ENCODE measurements at regions not wholly inside any gene's neighbourhood (a gene's known extent, or its start where the extent isn't known, plus 50 kb on each side); places are given as distances from the start of the nearest gene placed in this dataset.

DNA sequence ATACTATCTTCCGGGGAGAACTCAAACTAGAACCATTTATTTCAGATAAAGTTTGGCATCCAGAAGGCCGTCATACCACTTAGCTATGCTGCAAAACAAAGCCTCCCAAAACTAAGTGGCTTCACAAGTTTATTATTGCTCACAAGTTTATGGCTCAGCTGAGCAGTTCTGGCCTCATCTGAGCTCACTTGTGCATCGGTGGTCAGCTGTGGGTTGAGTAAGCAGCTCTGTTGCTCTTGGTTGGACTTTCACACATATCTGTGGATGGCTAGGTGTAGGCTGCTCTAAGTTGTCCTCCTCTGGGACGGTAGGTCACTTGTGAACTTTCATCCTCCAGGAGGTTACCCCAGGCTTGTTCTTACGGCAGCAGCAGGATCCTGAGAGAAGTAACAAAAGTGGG, 162.7 kb downstream of the BTG1 start:
- Histone ChIP-seq H3K27me3 (ENCODE audit: low read length) (no peaks in the 10 kb centered on the region), H3K9me3 (ENCODE audit: low read length) (no peaks in the 10 kb centered on the region), H3K4me2 (ENCODE audit: low read length) (no peak overlapping the region), H3F3A (ENCODE audit: low read length, unreplicated experiment) (no peaks in the 10 kb centered on the region), H3K4me1 (ENCODE audit: insufficient read depth, low read length) (peaks cover 27% of the 10 kb centered on the region), H3K9ac (ENCODE audit: low read length) (no peak overlapping the region), H3K79me2 (ENCODE audit: low read length) (no peaks in the 10 kb centered on the region), H2AFZ (ENCODE audit: low read length) (no peak overlapping the region), H3K36me3 (ENCODE audit: low read depth, low read length) (no peaks in the 10 kb centered on the region), H3K27ac (ENCODE audit: low read length) (no peak overlapping the region), H3K9me2 (replicated peaks; ENCODE audit: low read length) (no peaks in the 10 kb centered on the region), H3K4me3 (ENCODE audit: low read length) (no peak overlapping the region), H4K20me1 (ENCODE audit: low read length) (no peaks in the 10 kb centered on the region)
- BruUV-seq (replicated peaks) = no TSS peak
- ATAC-seq (no peak), DNase-seq (no peak)
- intact Hi-C loops (cut with micrococcal nuclease) = no loop called here
- no peak for TF ChIP-seq EZH2 (IDR thresholded peaks at IDR 0.05; ENCODE audit: low read length, unreplicated experiment)
- TF ChIP-seq EZH2phosphoT487 (IDR thresholded peaks at IDR 0.05; ENCODE audit: borderline replicate concordance, low read length) = no peak
- TF ChIP-seq, protein P1, sequence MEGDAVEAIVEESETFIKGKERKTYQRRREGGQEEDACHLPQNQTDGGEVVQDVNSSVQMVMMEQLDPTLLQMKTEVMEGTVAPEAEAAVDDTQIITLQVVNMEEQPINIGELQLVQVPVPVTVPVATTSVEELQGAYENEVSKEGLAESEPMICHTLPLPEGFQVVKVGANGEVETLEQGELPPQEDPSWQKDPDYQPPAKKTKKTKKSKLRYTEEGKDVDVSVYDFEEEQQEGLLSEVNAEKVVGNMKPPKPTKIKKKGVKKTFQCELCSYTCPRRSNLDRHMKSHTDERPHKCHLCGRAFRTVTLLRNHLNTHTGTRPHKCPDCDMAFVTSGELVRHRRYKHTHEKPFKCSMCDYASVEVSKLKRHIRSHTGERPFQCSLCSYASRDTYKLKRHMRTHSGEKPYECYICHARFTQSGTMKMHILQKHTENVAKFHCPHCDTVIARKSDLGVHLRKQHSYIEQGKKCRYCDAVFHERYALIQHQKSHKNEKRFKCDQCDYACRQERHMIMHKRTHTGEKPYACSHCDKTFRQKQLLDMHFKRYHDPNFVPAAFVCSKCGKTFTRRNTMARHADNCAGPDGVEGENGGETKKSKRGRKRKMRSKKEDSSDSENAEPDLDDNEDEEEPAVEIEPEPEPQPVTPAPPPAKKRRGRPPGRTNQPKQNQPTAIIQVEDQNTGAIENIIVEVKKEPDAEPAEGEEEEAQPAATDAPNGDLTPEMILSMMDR (conservative IDR thresholded peaks at IDR 0.05; ENCODE audit: low read depth, low read length) = no peak
- CTCF ChIA-PET = no interaction called here
- POLR2A ChIA-PET (ENCODE audit: unreplicated experiment) = no interaction called here

DNA sequence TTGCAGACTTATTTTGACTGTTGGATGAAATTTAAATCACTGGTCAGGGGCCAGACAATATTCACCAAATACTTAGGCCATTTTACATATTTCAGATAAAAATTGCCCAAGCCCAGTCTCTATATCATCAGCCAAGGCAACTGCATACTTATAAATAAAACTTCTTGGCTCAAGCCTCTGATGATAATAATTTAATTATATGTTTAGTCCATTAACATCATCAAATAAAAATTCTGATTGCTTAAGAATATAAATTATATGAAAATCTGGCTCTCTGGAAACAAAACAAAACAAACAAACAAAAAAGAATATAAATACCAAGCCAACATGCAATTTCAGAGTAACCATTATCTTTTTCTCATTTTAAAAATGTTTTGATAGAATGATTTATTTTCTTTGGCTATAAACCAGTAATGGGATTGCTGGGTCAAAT, 165.2 kb downstream of the BTG1 start:
- Histone ChIP-seq H3F3A (ENCODE audit: low read length, unreplicated experiment) (no peaks in the 10 kb centered on the region), H3K27me3 (ENCODE audit: low read length) (no peaks in the 10 kb centered on the region), H3K79me2 (ENCODE audit: low read length) (no peaks in the 10 kb centered on the region), H3K9me3 (ENCODE audit: low read length) (no peaks in the 10 kb centered on the region), H3K36me3 (ENCODE audit: low read depth, low read length) (no peaks in the 10 kb centered on the region), H3K9me2 (replicated peaks; ENCODE audit: low read length) (no peaks in the 10 kb centered on the region), H3K4me2 (ENCODE audit: low read length) (no peak overlapping the region), H3K4me1 (ENCODE audit: insufficient read depth, low read length) (peaks cover 12% of the 10 kb centered on the region), H2AFZ (ENCODE audit: low read length) (no peak overlapping the region), H3K9ac (ENCODE audit: low read length) (no peak overlapping the region), H3K27ac (ENCODE audit: low read length) (no peak overlapping the region), H4K20me1 (ENCODE audit: low read length) (no peaks in the 10 kb centered on the region), H3K4me3 (ENCODE audit: low read length) (no peak overlapping the region)
- POLR2A ChIA-PET (ENCODE audit: unreplicated experiment) = no interaction called here
- intact Hi-C loops (cut with micrococcal nuclease) = no loop called here
- TF ChIP-seq EZH2phosphoT487 (IDR thresholded peaks at IDR 0.05; ENCODE audit: borderline replicate concordance, low read length) (no peak), EZH2 (IDR thresholded peaks at IDR 0.05; ENCODE audit: low read length, unreplicated experiment) (no peak)
- TF ChIP-seq, protein P1 (conservative IDR thresholded peaks at IDR 0.05; ENCODE audit: low read depth, low read length) = no peak
- no TSS peak for BruUV-seq (replicated peaks)
- CTCF ChIA-PET = no interaction called here
- DNase-seq (no peak), ATAC-seq (no peak)

DNA sequence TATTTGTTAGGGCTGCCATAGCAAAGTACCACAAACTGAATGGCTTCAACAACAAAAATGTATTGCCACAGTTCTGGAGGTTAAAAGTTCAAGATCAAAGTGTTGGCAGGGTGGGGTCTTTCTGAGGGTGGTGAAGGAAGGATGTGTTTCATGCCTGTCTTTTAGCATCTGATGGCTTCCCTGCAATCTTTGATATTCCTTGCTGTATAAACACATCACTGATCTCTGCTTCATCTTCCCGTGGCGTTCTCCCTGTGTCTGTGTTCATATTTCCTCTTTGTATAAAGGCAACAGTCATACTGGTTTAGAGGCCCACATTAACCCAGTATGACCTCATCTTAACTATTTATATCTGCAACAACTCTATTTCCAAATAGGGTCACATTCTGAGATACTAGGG, 167.5 kb downstream of the BTG1 start:
- Histone ChIP-seq H3K79me2 (ENCODE audit: low read length) (no peaks in the 10 kb centered on the region), H3K9me3 (ENCODE audit: low read length) (no peaks in the 10 kb centered on the region), H3K4me2 (ENCODE audit: low read length) (no peak overlapping the region), H2AFZ (ENCODE audit: low read length) (no peak overlapping the region), H3F3A (ENCODE audit: low read length, unreplicated experiment) (no peaks in the 10 kb centered on the region), H3K4me3 (ENCODE audit: low read length) (no peak overlapping the region), H4K20me1 (ENCODE audit: low read length) (no peaks in the 10 kb centered on the region), H3K9ac (ENCODE audit: low read length) (no peak overlapping the region), H3K27me3 (ENCODE audit: low read length) (no peaks in the 10 kb centered on the region), H3K36me3 (ENCODE audit: low read depth, low read length) (no peaks in the 10 kb centered on the region), H3K27ac (ENCODE audit: low read length) (no peak overlapping the region), H3K9me2 (replicated peaks; ENCODE audit: low read length) (no peaks in the 10 kb centered on the region), H3K4me1 (ENCODE audit: insufficient read depth, low read length) (no peaks in the 10 kb centered on the region)
- no peak for ATAC-seq
- ChIA-PET POLR2A (ENCODE audit: unreplicated experiment) (no interaction called here), CTCF (no interaction called here)
- intact Hi-C loops (cut with micrococcal nuclease) = no loop called here
- no TSS peak for BruUV-seq (replicated peaks)
- DNase-seq = no peak
- TF ChIP-seq EZH2phosphoT487 (IDR thresholded peaks at IDR 0.05; ENCODE audit: borderline replicate concordance, low read length) (no peak), EZH2 (IDR thresholded peaks at IDR 0.05; ENCODE audit: low read length, unreplicated experiment) (no peak)
- TF ChIP-seq, protein P1 (conservative IDR thresholded peaks at IDR 0.05; ENCODE audit: low read depth, low read length) = no peak

Data from PC-3 (cell line).